GM23248 (cell line): ENCODE measurements at regions not wholly inside any gene's neighbourhood (a gene's known extent, or its start where the extent isn't known, plus 50 kb on each side); places are given as distances from the start of the nearest gene placed in this dataset.

Experiments
- DNase-seq: peaks from one replicate; pipeline ENCODE4 v3.0.0-alpha.2; 2015
- H2AFZ ChIP-seq: fragments of 200-600 bp; sonication (generic); 2 replicates; pipeline ENCODE4 v1.6.1; 2016; ENCODE audit warnings: antibody characterized with exemption
- H3F3A ChIP-seq: fragments of 200-600 bp; sonication (generic); 2 replicates; pipeline ENCODE4 v1.6.1; 2016; ENCODE audit warnings: mild to moderate bottlenecking, antibody characterized with exemption, mixed run types; ENCODE audit not compliant: insufficient read depth
- H3K27ac ChIP-seq: fragments of 200-600 bp; sonication (generic); 2 replicates; pipeline ENCODE4 v1.5.1; 2016; ENCODE audit warnings: mild to moderate bottlenecking
- H3K27me3 ChIP-seq: fragments of 200-600 bp; sonication (generic); replicated peaks from 2 replicates; pipeline ENCODE4 v1.6.1; 2016; ENCODE audit warnings: mild to moderate bottlenecking; ENCODE audit not compliant: insufficient read depth
- H3K36me3 ChIP-seq: fragments of 200-600 bp; sonication (generic); 2 replicates; pipeline ENCODE4 v1.6.1; 2016; ENCODE audit warnings: low read depth, mild to moderate bottlenecking
- H3K4me1 ChIP-seq: fragments of 200-600 bp; sonication (generic); 2 replicates; pipeline ENCODE4 v1.6.1; 2016; ENCODE audit warnings: mild to moderate bottlenecking; ENCODE audit not compliant: insufficient read depth
- H3K4me2 ChIP-seq: fragments of 200-600 bp; sonication (generic); one replicate; pipeline ENCODE4 v1.6.1; 2016; ENCODE audit warnings: mild to moderate bottlenecking; ENCODE audit not compliant: unreplicated experiment
- H3K4me3 ChIP-seq: fragments of 200-600 bp; sonication (generic); 2 replicates; pipeline ENCODE4 v1.5.1; 2016; ENCODE audit warnings: mild to moderate bottlenecking
- H3K79me2 ChIP-seq: fragments of 200-600 bp; sonication (generic); 2 replicates; pipeline ENCODE4 v1.6.1; 2016; ENCODE audit warnings: mild to moderate bottlenecking; ENCODE audit not compliant: insufficient read depth
- H3K9ac ChIP-seq: fragments of 200-600 bp; sonication (generic); 2 replicates; pipeline ENCODE4 v1.6.1; 2016; ENCODE audit warnings: mild to moderate bottlenecking
- H3K9me2 ChIP-seq: fragments of 200-600 bp; sonication (generic); 2 replicates; pipeline ENCODE4 v1.6.1; 2016; ENCODE audit warnings: mixed run types, mild to moderate bottlenecking, moderate library complexity; ENCODE audit not compliant: insufficient read depth
- H3K9me3 ChIP-seq: fragments of 200-600 bp; sonication (generic); one replicate; pipeline ENCODE4 v1.6.1; 2017; ENCODE audit warnings: low read depth
- H4K20me1 ChIP-seq: fragments of 200-600 bp; sonication (generic); 2 replicates; pipeline ENCODE4 v1.6.0; 2016; ENCODE audit not compliant: insufficient read depth
- EZH2 ChIP-seq: fragments of 200-600 bp; sonication (generic); IDR thresholded peaks from 2 replicates; pipeline ENCODE4 v1.6.1; 2018; ENCODE audit warnings: antibody characterized with exemption, mild to moderate bottlenecking; ENCODE audit not compliant: insufficient read depth, poor library complexity, severe bottlenecking
- EZH2phosphoT487 ChIP-seq: fragments of 200-600 bp; sonication (generic); IDR thresholded peaks from 2 replicates; pipeline ENCODE4 v1.6.1; 2018; ENCODE audit warnings: antibody characterized with exemption, moderate library complexity, mild to moderate bottlenecking, low read depth; ENCODE audit not compliant: insufficient read depth
- WGBS, 2 experiments: methylation state at CpG; one replicate each; pipeline ENCODE4 v1.1.6; 2015 to 2017; ENCODE audit warnings: low lambda C conversion rate in 2 of 2, low coverage in 1 of 2; ENCODE audit errors: missing lambda C conversion rate in 2 of 2; 5-methylcytosine and 5-hydroxymethylcytosine counted together
- in situ Hi-C: fragments of 300-500 bp; cut with MboI; formaldehyde crosslinking; loops from 2 replicates; pipeline ENCODE4 v1.15.0; 2020

DNA sequence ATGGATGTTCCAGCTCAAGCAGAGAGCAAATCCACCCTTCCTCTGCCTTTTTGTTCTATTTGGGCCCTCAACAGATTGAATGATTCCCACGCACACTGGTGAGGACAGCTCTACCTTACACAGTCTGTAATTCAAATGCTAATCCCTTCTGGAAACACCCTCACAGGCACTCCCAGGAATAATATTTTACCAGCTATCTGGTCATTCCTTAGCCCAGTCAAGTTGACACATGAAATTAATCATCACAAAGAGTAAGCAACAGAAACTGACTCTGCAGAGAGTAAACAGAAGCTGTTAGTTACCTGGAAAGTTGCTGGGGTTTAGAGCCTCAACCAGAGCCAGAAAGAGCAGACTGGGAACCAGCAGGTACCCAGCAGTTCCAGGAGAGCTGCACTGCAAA is 75.5 kb upstream of the MMP2 start:
- H3K79me2 ChIP-seq = no peaks in the 10 kb centered on the region
- H4K20me1 ChIP-seq = no peaks in the 10 kb centered on the region
- peaks cover 14% of the 10 kb centered on the region; the same call in 1 of the 2 replicates for H3K27me3 ChIP-seq
- 70 to 74% methylated on average over 1 of the region's 1 CpG for WGBS, 2 experiments
- H2AFZ ChIP-seq = no peak overlapping the region
- no peaks in the 10 kb centered on the region for H3K9me3 ChIP-seq
- TF ChIP-seq EZH2 (no peak), EZH2phosphoT487 (no peak)
- in situ Hi-C loops = no loop called here
- no peak for DNase-seq
- H3K36me3 ChIP-seq = no peaks in the 10 kb centered on the region
- H3K4me2 ChIP-seq = no peak overlapping the region
- H3K9me2 ChIP-seq = no peaks in the 10 kb centered on the region
- H3K4me3 ChIP-seq = no peak overlapping the region
- H3K4me1 ChIP-seq = no peaks in the 10 kb centered on the region
- no peak overlapping the region for H3K27ac ChIP-seq
- no peak overlapping the region for H3K9ac ChIP-seq
- H3F3A ChIP-seq = no peaks in the 10 kb centered on the region

DNA sequence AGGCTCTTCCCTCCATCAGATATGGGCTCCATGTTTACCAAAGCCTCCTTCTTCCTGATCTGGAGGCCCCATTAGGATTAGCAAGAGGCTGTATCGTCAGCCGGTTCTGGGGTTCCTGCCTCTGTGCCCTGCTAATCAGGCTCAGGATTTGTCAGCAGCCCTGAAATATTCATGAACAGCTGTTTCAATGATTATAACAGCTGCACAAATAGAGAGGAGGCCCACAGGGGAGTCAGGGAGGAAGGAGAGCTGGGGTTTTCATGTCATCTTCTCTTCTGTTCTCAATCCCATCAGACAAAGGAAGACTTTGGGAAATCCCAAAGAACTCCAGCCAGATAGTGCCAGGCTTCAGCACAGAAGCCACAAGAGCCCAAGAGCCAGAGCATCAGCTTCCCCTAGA is 72.3 kb upstream of the MMP2 start:
- no peaks in the 10 kb centered on the region for H4K20me1 ChIP-seq
- H3K36me3 ChIP-seq = no peaks in the 10 kb centered on the region
- no peak for DNase-seq
- H3K27ac ChIP-seq = no peak overlapping the region
- no peak for TF ChIP-seq EZH2phosphoT487
- no peak for TF ChIP-seq EZH2
- no peak overlapping the region for H3K4me3 ChIP-seq
- no peaks in the 10 kb centered on the region for H3K4me1 ChIP-seq
- in situ Hi-C loops = no loop called here
- H3K9ac ChIP-seq = no peak overlapping the region
- no peak overlapping the region for H3K4me2 ChIP-seq
- 0 out of 2 replicates have a peak, but pooled peaks cover 10% of the 10 kb centered on the region for H3K27me3 ChIP-seq
- no peaks in the 10 kb centered on the region for H3K9me2 ChIP-seq
- H2AFZ ChIP-seq = no peak overlapping the region
- no peaks in the 10 kb centered on the region for H3K79me2 ChIP-seq
- no peaks in the 10 kb centered on the region for H3F3A ChIP-seq
- H3K9me3 ChIP-seq = no peaks in the 10 kb centered on the region
- 82 to 84% methylated on average over 2 of the region's 2 CpGs for WGBS, 2 experiments

DNA sequence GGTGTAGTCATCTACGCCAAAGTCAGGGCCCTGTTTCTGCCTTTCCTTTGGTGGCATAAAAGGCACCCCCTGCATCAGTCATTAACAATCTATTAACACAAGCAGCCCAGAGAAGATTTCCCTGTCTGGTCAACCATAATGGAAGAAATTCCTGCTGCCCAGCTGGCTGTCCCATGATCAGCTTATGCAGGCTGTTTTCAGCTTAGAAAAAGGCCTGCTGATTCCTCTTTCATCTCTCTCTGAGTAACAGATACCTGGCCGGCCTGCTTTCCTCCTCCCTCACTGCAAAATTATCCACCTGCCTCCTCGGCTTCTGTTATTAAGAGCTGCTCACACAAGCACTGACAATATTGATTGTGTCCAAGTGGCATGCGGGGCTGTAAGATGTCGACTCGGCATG is 70.3 kb upstream of the MMP2 start:
- 60 to 72% methylated on average over 6 of the region's 6 CpGs for WGBS, 2 experiments
- no peak overlapping the region for H3K4me3 ChIP-seq
- in situ Hi-C loops = no loop called here

GRCh38 chr16:55411231-55411630 is 67.8 kb upstream of the MMP2 start:
- Histone ChIP-seq H4K20me1 (no peaks in the 10 kb centered on the region), H3K4me1 (no peaks in the 10 kb centered on the region), H3F3A (no peaks in the 10 kb centered on the region), H3K4me3 (no peak overlapping the region), H3K79me2 (no peaks in the 10 kb centered on the region), H3K9me2 (no peaks in the 10 kb centered on the region), H3K4me2 (no peak overlapping the region), H3K27ac (no peak overlapping the region), H3K9me3 (no peaks in the 10 kb centered on the region), H3K36me3 (no peaks in the 10 kb centered on the region), H3K9ac (no peak overlapping the region), H3K27me3 (peaks cover 14% of the 10 kb centered on the region; the same call in 1 of the 2 replicates), H2AFZ (no peak overlapping the region)
- 21 to 41% methylated on average over 3 of the region's 3 CpGs for WGBS, 2 experiments
- in situ Hi-C loops = no loop called here
- DNase-seq = peak; percentile 20
- TF ChIP-seq EZH2phosphoT487 (no peak), EZH2 (no peak)

More for the DNA sequence above, 70.3 kb upstream of the MMP2 start:
- Histone ChIP-seq H4K20me1 (no peaks in the 10 kb centered on the region), H3K36me3 (no peaks in the 10 kb centered on the region), H3K27ac (no peak overlapping the region), H3K27me3 (peaks cover 18% of the 10 kb centered on the region; the same call in 1 of the 2 replicates), H3K79me2 (no peaks in the 10 kb centered on the region), H3K9me2 (no peaks in the 10 kb centered on the region), H3F3A (no peaks in the 10 kb centered on the region), H3K4me2 (no peak overlapping the region), H3K9me3 (no peaks in the 10 kb centered on the region), H2AFZ (no peak overlapping the region), H3K9ac (no peak overlapping the region), H3K4me1 (no peaks in the 10 kb centered on the region)
- DNase-seq = no peak
- TF ChIP-seq EZH2 = no peak
- no peak for TF ChIP-seq EZH2phosphoT487

GRCh38 chr16:55418586-55418985 is 60.4 kb upstream of the MMP2 start:
- 56 to 59% methylated on average over 2 of the region's 2 CpGs for WGBS, 2 experiments
- Histone ChIP-seq H3K36me3 (no peaks in the 10 kb centered on the region), H3F3A (no peaks in the 10 kb centered on the region), H3K4me2 (no peak overlapping the region), H4K20me1 (no peaks in the 10 kb centered on the region), H3K9me2 (no peaks in the 10 kb centered on the region), H3K4me3 (no peak overlapping the region), H3K4me1 (no peaks in the 10 kb centered on the region), H3K9me3 (no peaks in the 10 kb centered on the region), H3K27me3 (peaks cover 1% of the 10 kb centered on the region; the same call in 1 of the 2 replicates), H3K79me2 (no peaks in the 10 kb centered on the region), H2AFZ (no peak overlapping the region), H3K9ac (no peak overlapping the region), H3K27ac (no peak overlapping the region)
- TF ChIP-seq EZH2phosphoT487 = no peak
- TF ChIP-seq EZH2 = no peak
- in situ Hi-C loops = no loop called here
- peak; percentile 30 for DNase-seq
